H9 (cell line): ENCODE measurements at regions not wholly inside any gene's neighbourhood (a gene's known extent, or its start where the extent isn't known, plus 50 kb on each side); places are given as distances from the start of the nearest gene placed in this dataset.

Source experiments
- DNase-seq: peaks from one replicate; pipeline ENCODE4 v3.0.0-alpha.2; 2017
- H2AFZ ChIP-seq: one replicate; pipeline ENCODE4 v1.6.1; 2013; ENCODE audit warnings: mild to moderate bottlenecking, low read length, control low read depth, moderate library complexity
- H2AK5ac ChIP-seq: 2 replicates; pipeline ENCODE4 v1.6.1; 2013; ENCODE audit warnings: low read length, control low read depth, mixed read lengths; ENCODE audit not compliant: insufficient read length
- H2BK120ac ChIP-seq: one replicate; pipeline ENCODE4 v1.6.1; 2013; ENCODE audit warnings: low read depth, mild to moderate bottlenecking, low read length, control low read depth, inconsistent platforms; ENCODE audit not compliant: poor library complexity, severe bottlenecking
- H2BK12ac ChIP-seq: 2 replicates; pipeline ENCODE4 v1.6.1; 2013; ENCODE audit warnings: low read length, control low read depth, mixed read lengths, low read depth; ENCODE audit not compliant: insufficient read length
- H2BK15ac ChIP-seq: 2 replicates; pipeline ENCODE4 v1.6.1; 2013; ENCODE audit warnings: low read depth, low read length, control low read depth
- H2BK20ac ChIP-seq: one replicate; pipeline ENCODE4 v1.6.1; 2013; ENCODE audit warnings: low read depth, mild to moderate bottlenecking, low read length, control low read depth, inconsistent platforms; ENCODE audit not compliant: poor library complexity, severe bottlenecking
- H2BK5ac ChIP-seq: 2 replicates; pipeline ENCODE4 v1.6.1; 2013; ENCODE audit warnings: low read length, control low read depth, mixed read lengths; ENCODE audit not compliant: insufficient read length
- H3K14ac ChIP-seq: 2 replicates; pipeline ENCODE4 v1.6.1; 2013; ENCODE audit warnings: low read length, control low read depth; ENCODE audit not compliant: insufficient read depth
- H3K18ac ChIP-seq: 2 replicates; pipeline ENCODE4 v1.6.1; 2013; ENCODE audit warnings: low read depth, mild to moderate bottlenecking, mixed read lengths, low read length, control low read depth; ENCODE audit not compliant: insufficient read length
- H3K23ac ChIP-seq: 2 replicates; pipeline ENCODE4 v1.6.1; 2013; ENCODE audit warnings: low read length, control low read depth, mixed read lengths, low read depth; ENCODE audit not compliant: insufficient read length
- H3K23me2 ChIP-seq: 2 replicates; pipeline ENCODE4 v1.6.1; 2013; ENCODE audit warnings: low read depth, mild to moderate bottlenecking, mixed read lengths, low read length, control low read depth; ENCODE audit not compliant: insufficient read length, poor library complexity, severe bottlenecking
- H3K27ac ChIP-seq: 2 replicates; pipeline ENCODE4 v1.5.1; 2013; ENCODE audit warnings: low read length, control low read depth, mixed read lengths, low read depth; ENCODE audit not compliant: insufficient read length
- H3K27me3 ChIP-seq: 2 replicates; pipeline ENCODE4 v1.6.1; 2013; ENCODE audit warnings: low read length, control low read depth, inconsistent platforms; ENCODE audit not compliant: insufficient read depth
- H3K4ac ChIP-seq: 2 replicates; pipeline ENCODE4 v1.6.1; 2013; ENCODE audit warnings: low read depth, mild to moderate bottlenecking, control low read depth, inconsistent platforms, low read length, moderate library complexity
- H3K4me1 ChIP-seq: 2 replicates; pipeline ENCODE4 v1.6.1; 2013; ENCODE audit warnings: low read length, control low read depth, inconsistent platforms; ENCODE audit not compliant: insufficient read depth
- H3K4me2 ChIP-seq: 2 replicates; pipeline ENCODE4 v1.6.1; 2013; ENCODE audit warnings: low read length, control low read depth, mixed read lengths; ENCODE audit not compliant: insufficient read length, insufficient read depth
- H3K56ac ChIP-seq: 2 replicates; pipeline ENCODE4 v1.6.1; 2013; ENCODE audit warnings: low read depth, mild to moderate bottlenecking, mixed read lengths, low read length, control low read depth; ENCODE audit not compliant: insufficient read length
- H3K79me1 ChIP-seq: 2 replicates; pipeline ENCODE4 v1.6.1; 2013; ENCODE audit warnings: low read depth, mild to moderate bottlenecking, moderate library complexity, low read length, control low read depth, inconsistent platforms; ENCODE audit not compliant: insufficient read depth, poor library complexity, severe bottlenecking
- H3K79me2 ChIP-seq: 2 replicates; pipeline ENCODE4 v1.6.1; 2013; ENCODE audit warnings: low read length, control low read depth, inconsistent platforms; ENCODE audit not compliant: insufficient read depth
- H3K9ac ChIP-seq: 2 replicates; pipeline ENCODE4 v1.6.1; 2013; ENCODE audit warnings: low read length, control low read depth, mixed read lengths; ENCODE audit not compliant: insufficient read length; ENCODE audit errors: extremely low read depth
- H3K9me3 ChIP-seq: one replicate; pipeline ENCODE4 v1.6.1; 2013; ENCODE audit warnings: low read depth, low read length, inconsistent platforms; ENCODE audit not compliant: control insufficient read depth
- H3T11ph ChIP-seq: one replicate; pipeline ENCODE4 v1.6.1; 2013; ENCODE audit warnings: mild to moderate bottlenecking, low read length, control low read depth, inconsistent platforms
- H4K20me1 ChIP-seq: one replicate; pipeline ENCODE4 v1.6.1; 2013; ENCODE audit not compliant: control insufficient read depth, insufficient read length, insufficient read depth
- H4K5ac ChIP-seq: 2 replicates; pipeline ENCODE4 v1.6.1; 2013; ENCODE audit warnings: low read depth, mild to moderate bottlenecking, mixed read lengths, low read length, control low read depth; ENCODE audit not compliant: insufficient read length
- H4K8ac ChIP-seq: replicated peaks from 2 replicates; pipeline ENCODE4 v1.6.1; 2013; ENCODE audit warnings: low read length, control low read depth, mixed read lengths, low read depth; ENCODE audit not compliant: insufficient read length
- H4K91ac ChIP-seq: 2 replicates; pipeline ENCODE4 v1.6.1; 2013; ENCODE audit warnings: low read depth, mild to moderate bottlenecking, moderate library complexity, mixed read lengths, low read length, control low read depth; ENCODE audit not compliant: insufficient read length
- H3K27ac Mint-ChIP-seq, 3 experiments: 2 replicates in 2 of 3; 3 replicates in 1 of 3; pipeline ENCODE4 v1.8.0; 2020 to 2021; ENCODE audit warnings: mixed read lengths in 3 of 3, mild to moderate bottlenecking in 1 of 3, moderate library complexity in 1 of 3
- H3K27me3 Mint-ChIP-seq: 2 replicates; pipeline ENCODE4 v1.8.0; 2021; ENCODE audit warnings: low read depth, mild to moderate bottlenecking, moderate library complexity, mixed read lengths
- H3K36me3 Mint-ChIP-seq, 3 experiments: 2 replicates in 2 of 3; 3 replicates in 1 of 3; pipeline ENCODE4 v1.8.0; 2020 to 2021; ENCODE audit warnings: low read depth in 3 of 3, mixed read lengths in 3 of 3; ENCODE audit not compliant: insufficient read depth in 1 of 3
- H3K4me1 Mint-ChIP-seq, 2 experiments: 2 replicates each; pipeline ENCODE4 v1.8.0; 2020; ENCODE audit warnings: mixed read lengths in 2 of 2
- H3K4me3 Mint-ChIP-seq, 2 experiments: 2 replicates in 1 of 2; 3 replicates in 1 of 2; pipeline ENCODE4 v1.8.0; 2020 to 2021; ENCODE audit warnings: mild to moderate bottlenecking in 2 of 2, mixed read lengths in 2 of 2, moderate library complexity in 1 of 2
- H3K9me3 Mint-ChIP-seq, 2 experiments: 2 replicates in 1 of 2; 3 replicates in 1 of 2; pipeline ENCODE4 v1.8.0; 2020; ENCODE audit warnings: mild to moderate bottlenecking in 2 of 2, mixed read lengths in 2 of 2, moderate library complexity in 1 of 2
- WGBS: extraction: QIAGEN DNeasy Blood & Tissue Kit; methylation state at CpG from one replicate; pipeline ENCODE4 v1.1.7; 2013; ENCODE audit warnings: missing lambda C conversion rate, low lambda C conversion rate, mixed read lengths; ENCODE audit not compliant: insufficient read length; ENCODE audit errors: extremely low coverage; 5-methylcytosine and 5-hydroxymethylcytosine counted together
- TF ChIP-seq, protein P1 (sequence below): fragments of 200-600 bp; sonication (generic); conservative IDR thresholded peaks from 3 replicates; pipeline ENCODE4 v1.8.0; 2021; ENCODE audit warnings: antibody characterized with exemption, mild to moderate bottlenecking

DNA sequence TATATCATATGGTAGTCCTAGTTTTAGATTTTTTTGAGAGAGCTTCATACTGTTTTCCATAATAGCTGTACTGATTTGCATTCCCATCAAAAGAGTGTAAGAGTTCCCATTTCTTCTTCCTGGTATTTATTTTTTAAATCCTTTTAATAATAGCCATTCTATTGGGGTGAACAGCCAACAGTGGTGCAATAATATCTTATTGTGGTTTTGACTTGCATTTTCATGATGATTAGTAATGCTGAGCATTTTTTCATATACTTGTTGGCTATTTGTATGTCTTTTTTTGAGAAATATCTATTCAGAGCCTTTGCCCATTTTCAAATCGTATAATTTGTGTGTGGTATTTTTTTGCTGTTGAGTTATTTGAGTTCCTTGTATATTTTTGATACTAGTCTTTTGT lies 167.4 kb downstream of the FZD1 start:
- Histone ChIP-seq H3K4me2 (no peak overlapping the region), H3K27me3 (no peaks in the 10 kb centered on the region), H2BK15ac (no peak overlapping the region), H4K20me1 (no peaks in the 10 kb centered on the region), H3K23me2 (no peaks in the 10 kb centered on the region), H3K4me1 (peaks cover 3% of the 10 kb centered on the region), H3K27ac (no peak overlapping the region), H2AFZ (no peak overlapping the region), H3T11ph (no peak overlapping the region), H4K91ac (no peak overlapping the region), H3K9me3 (no peaks in the 10 kb centered on the region), H2BK12ac (no peak overlapping the region), H2AK5ac (no peak overlapping the region), H3K79me1 (no peaks in the 10 kb centered on the region), H4K5ac (no peak overlapping the region), H4K8ac (no peak overlapping the region), H3K23ac (no peak overlapping the region), H3K18ac (no peak overlapping the region), H2BK20ac (no peak overlapping the region), H3K4ac (no peak overlapping the region), H2BK5ac (no peak overlapping the region), H3K14ac (no peak overlapping the region), H2BK120ac (no peak overlapping the region), H3K56ac (no peak overlapping the region), H3K9ac (no peak overlapping the region), H3K79me2 (no peaks in the 10 kb centered on the region)
- no peak for DNase-seq
- H3K27ac Mint-ChIP-seq = no peak overlapping the region
- H3K36me3 Mint-ChIP-seq = 0 out of 7 replicates have a peak, but pooled peaks cover 0 to 5% (median 0%) of the 10 kb centered on the region in 3 experiments
- no peaks in the 10 kb centered on the region; a peak in 1 of 4 replicates for H3K4me1 Mint-ChIP-seq
- H3K9me3 Mint-ChIP-seq = 0 out of 5 replicates have a peak, but pooled peaks cover 2 to 4% of the 10 kb centered on the region in 2 experiments
- TF ChIP-seq, protein P1, sequence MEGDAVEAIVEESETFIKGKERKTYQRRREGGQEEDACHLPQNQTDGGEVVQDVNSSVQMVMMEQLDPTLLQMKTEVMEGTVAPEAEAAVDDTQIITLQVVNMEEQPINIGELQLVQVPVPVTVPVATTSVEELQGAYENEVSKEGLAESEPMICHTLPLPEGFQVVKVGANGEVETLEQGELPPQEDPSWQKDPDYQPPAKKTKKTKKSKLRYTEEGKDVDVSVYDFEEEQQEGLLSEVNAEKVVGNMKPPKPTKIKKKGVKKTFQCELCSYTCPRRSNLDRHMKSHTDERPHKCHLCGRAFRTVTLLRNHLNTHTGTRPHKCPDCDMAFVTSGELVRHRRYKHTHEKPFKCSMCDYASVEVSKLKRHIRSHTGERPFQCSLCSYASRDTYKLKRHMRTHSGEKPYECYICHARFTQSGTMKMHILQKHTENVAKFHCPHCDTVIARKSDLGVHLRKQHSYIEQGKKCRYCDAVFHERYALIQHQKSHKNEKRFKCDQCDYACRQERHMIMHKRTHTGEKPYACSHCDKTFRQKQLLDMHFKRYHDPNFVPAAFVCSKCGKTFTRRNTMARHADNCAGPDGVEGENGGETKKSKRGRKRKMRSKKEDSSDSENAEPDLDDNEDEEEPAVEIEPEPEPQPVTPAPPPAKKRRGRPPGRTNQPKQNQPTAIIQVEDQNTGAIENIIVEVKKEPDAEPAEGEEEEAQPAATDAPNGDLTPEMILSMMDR = no peak
- no CpG with 5 or more reads among the region's 1 CpG for WGBS
- no peak overlapping the region for H3K4me3 Mint-ChIP-seq
- H3K27me3 Mint-ChIP-seq = peaks cover 3% of the 10 kb centered on the region; the same call in 1 of the 2 replicates
